ENCODE measurements at regions not wholly inside any gene's neighbourhood (a gene's known extent, or its start where the extent isn't known, plus 50 kb on each side); places are given as distances from the start of the nearest gene placed in this dataset.

GRCh38 chr5:110032376-110032775 is 342.6 kb downstream of the MAN2A1 start:
- Histone ChIP-seq H3K79me2 (ENCODE audit: control insufficient read depth, insufficient read depth, low read length) (no peaks in the 10 kb centered on the region), H3K9ac (ENCODE audit: control insufficient read depth, insufficient read depth, low read length) (no peak overlapping the region), H3K9me3 (replicated peaks; ENCODE audit: control insufficient read depth, insufficient read depth, low read length) (no peaks in the 10 kb centered on the region), H3K4me1 (ENCODE audit: control insufficient read depth, insufficient read depth, low read length) (no peaks in the 10 kb centered on the region), H2AFZ (ENCODE audit: control insufficient read depth, low read depth, low read length) (no peak overlapping the region), H4K20me1 (ENCODE audit: control insufficient read depth, insufficient read depth) (no peaks in the 10 kb centered on the region), H3K36me3 (ENCODE audit: control insufficient read depth in 2 of 2, insufficient read depth in 2 of 2, low read length in 1 of 2) (no peaks in the 10 kb centered on the region), H3K4me2 (ENCODE audit: control insufficient read depth, insufficient read depth) (no peak overlapping the region), H3K27me3 (replicated peaks in 1 of 2; ENCODE audit: control insufficient read depth in 2 of 2, insufficient read depth in 2 of 2, low read length in 1 of 2) (no peaks in the 10 kb centered on the region), H3K4me3 (no peak overlapping the region), H3K27ac (ENCODE audit: control insufficient read depth, insufficient read depth) (no peak overlapping the region)
- POLR2A ChIA-PET, result no interaction called here
- in situ Hi-C loops (cut with MboI) (no loop called here), intact Hi-C loops (cut with micrococcal nuclease; ENCODE audit: unreplicated experiment) (no loop called here)
- FAIRE-seq (no peak), ATAC-seq (no peak), DNase-seq (ENCODE audit: low read depth, low spot score) (no peak)
- SMC1A ChIA-PET (ENCODE audit: uncharacterized antibody, unreplicated experiment), result no interaction called here
- 44% methylated on average over 2 of the region's 2 CpGs for WGBS (ENCODE audit: insufficient coverage, insufficient replicate concordance, low lambda C conversion rate, missing lambda C conversion rate)
- RAD21 ChIA-PET (ENCODE audit: unreplicated experiment), result no interaction called here
- TF ChIP-seq BMI1 (IDR thresholded peaks at IDR 0.05; ENCODE audit: borderline replicate concordance), result no peak
- TF ChIP-seq NR2C2 (IDR thresholded peaks at IDR 0.05; ENCODE audit: borderline replicate concordance, control insufficient read depth, insufficient read length, low read depth), result no peak
- TF ChIP-seq SMC3 (IDR thresholded peaks at IDR 0.05; ENCODE audit: borderline replicate concordance, low read length), result no peak
- TF ChIP-seq RAD21 (IDR thresholded peaks at IDR 0.05; ENCODE audit: insufficient read depth, low read depth, low read length), result no peak
- TF ChIP-seq ELK1 (IDR thresholded peaks at IDR 0.05; ENCODE audit: low read depth, low read length), result no peak
- TF ChIP-seq, protein P1, sequence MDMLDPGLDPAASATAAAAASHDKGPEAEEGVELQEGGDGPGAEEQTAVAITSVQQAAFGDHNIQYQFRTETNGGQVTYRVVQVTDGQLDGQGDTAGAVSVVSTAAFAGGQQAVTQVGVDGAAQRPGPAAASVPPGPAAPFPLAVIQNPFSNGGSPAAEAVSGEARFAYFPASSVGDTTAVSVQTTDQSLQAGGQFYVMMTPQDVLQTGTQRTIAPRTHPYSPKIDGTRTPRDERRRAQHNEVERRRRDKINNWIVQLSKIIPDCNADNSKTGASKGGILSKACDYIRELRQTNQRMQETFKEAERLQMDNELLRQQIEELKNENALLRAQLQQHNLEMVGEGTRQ (IDR thresholded peaks at IDR 0.05; ENCODE audit: borderline replicate concordance, low read depth, low read length), result no peak
- BruUV-seq (replicated peaks), result no TSS peak
- CTCF ChIA-PET, result no interaction called here

Measured in GM12878 (cell line).